Caco-2 (cell line): ENCODE measurements at regions not wholly inside any gene's neighbourhood (a gene's known extent, or its start where the extent isn't known, plus 50 kb on each side); places are given as distances from the start of the nearest gene placed in this dataset.
"Not testable (repeated sequence)": the region's sequence is repeated elsewhere in the genome, so short reads cannot be mapped to it uniquely, and the experiment has no call there.

Source experiments
- BruUV-seq: library from RNA; stranded (reverse); fragments of 400-500 nt; replicated peaks from 2 replicates; lab custom pipeline; 2021; lab: Mats Ljungman, UMichigan
- CTCF ChIA-PET: fragments of 300-600 bp; sonication (Branson Sonifier 250); formaldehyde crosslinking; loops from one replicate; lab custom pipeline; 2022; ENCODE audit warnings: antibody characterized with exemption; lab: Charles Lee
- POLR2A ChIA-PET: fragments of 300-600 bp; sonication (Branson Sonifier 250); formaldehyde crosslinking; loops from one replicate; lab custom pipeline; 2022; ENCODE audit warnings: antibody characterized with exemption; lab: Charles Lee
- DNase-seq, 2 experiments: peaks; one replicate each; pipeline versions ENCODE4 v3.0.0 to v3.0.0-alpha.2; 2020 to 2022
- H3K27me3 ChIP-seq: replicated peaks from 2 replicates; pipeline ENCODE4 v1.6.0; 2011; ENCODE audit warnings: low read length; ENCODE audit not compliant: control insufficient read depth, insufficient read depth
- H3K36me3 ChIP-seq: 2 replicates; pipeline ENCODE4 v1.5.1; 2011; ENCODE audit warnings: low read length; ENCODE audit not compliant: control insufficient read depth, insufficient read depth
- H3K4me1 ChIP-seq: fragments of 250-450 bp; sonication (Bioruptor Pico); 2 replicates; pipeline ENCODE4 v1.5.1; 2020; ENCODE audit warnings: mild to moderate bottlenecking
- H3K4me3 ChIP-seq: 2 replicates; pipeline ENCODE4 v1.5.1; 2011; ENCODE audit warnings: low read depth, mild to moderate bottlenecking, control low read depth, low read length
- H3K9me3 ChIP-seq: fragments of 250-450 bp; sonication (Bioruptor Pico); 2 replicates; pipeline ENCODE4 v1.5.1; 2020; ENCODE audit warnings: mild to moderate bottlenecking, moderate library complexity
- H3K27ac Mint-ChIP-seq: one replicate; pipeline ENCODE4 v1.8.0; 2022; ENCODE audit warnings: mixed read lengths; ENCODE audit not compliant: unreplicated experiment
- H3K27me3 Mint-ChIP-seq: one replicate; pipeline ENCODE4 v1.8.0; 2022; ENCODE audit warnings: mixed read lengths; ENCODE audit not compliant: insufficient read depth, unreplicated experiment
- H3K36me3 Mint-ChIP-seq: one replicate; pipeline ENCODE4 v1.8.0; 2022; ENCODE audit warnings: mild to moderate bottlenecking, mixed read lengths; ENCODE audit not compliant: insufficient read depth, unreplicated experiment
- H3K4me1 Mint-ChIP-seq: one replicate; pipeline ENCODE4 v1.8.0; 2022; ENCODE audit warnings: low read depth, mixed read lengths; ENCODE audit not compliant: unreplicated experiment
- H3K4me3 Mint-ChIP-seq: one replicate; pipeline ENCODE4 v1.8.0; 2022; ENCODE audit warnings: mild to moderate bottlenecking, moderate library complexity, mixed read lengths; ENCODE audit not compliant: unreplicated experiment
- H3K9me3 Mint-ChIP-seq: one replicate; pipeline ENCODE4 v1.8.0; 2022; ENCODE audit warnings: mixed read lengths; ENCODE audit not compliant: unreplicated experiment
- intact Hi-C: fragments of 100-400 bp; cut with micrococcal nuclease; formaldehyde crosslinking; loops from one replicate; pipeline ENCODE4 v1.10.0; 2022; ENCODE audit not compliant: unreplicated experiment
- TF ChIP-seq, protein P1 (sequence below), 2 experiments: fragments of 200-600 bp in 1 of 2; IDR thresholded peaks; 1 replicate in 1 of 2; 2 replicates in 1 of 2; pipeline versions ENCODE4 v1.5.1 to v1.8.0; 2011 to 2022; ENCODE audit warnings: antibody characterized with exemption in 1 of 2, control low read depth in 1 of 2, inconsistent platforms in 1 of 2, low read depth in 1 of 2, low read length in 1 of 2, mild to moderate bottlenecking in 1 of 2, moderate library complexity in 1 of 2; ENCODE audit not compliant: insufficient read depth in 1 of 2, severe bottlenecking in 1 of 2, unreplicated experiment in 1 of 2

DNA sequence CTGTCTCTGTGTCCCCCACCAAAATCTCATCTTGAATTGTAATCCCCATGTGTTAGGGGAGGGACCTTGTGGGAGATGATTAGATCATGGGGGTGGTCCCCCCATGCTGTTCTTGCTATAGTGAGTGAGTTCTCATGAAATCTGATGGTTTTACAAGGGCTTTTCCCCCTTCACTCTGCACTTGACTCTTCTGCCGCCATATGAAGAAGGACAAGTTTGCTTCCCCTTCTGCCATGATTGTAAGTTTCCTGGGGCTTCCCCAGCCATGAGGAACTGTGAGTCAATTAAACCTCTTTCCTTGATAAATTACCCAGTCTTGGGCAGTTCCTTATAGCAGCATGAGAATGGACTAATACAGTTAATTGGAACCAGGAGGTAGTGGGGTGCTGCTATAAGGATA, 137.1 kb upstream of the RAB4A start:
- BruUV-seq: no TSS peak
- Histone ChIP-seq H3K4me3 (no peak overlapping the region), H3K27me3 (no peaks in the 10 kb centered on the region), H3K4me1 (peaks cover 37% of the 10 kb centered on the region), H3K9me3 (peaks cover 13% of the 10 kb centered on the region; the same call in 1 of the 2 replicates), H3K36me3 (no peaks in the 10 kb centered on the region; the same call in 1 of the 2 replicates)
- TF ChIP-seq, protein P1, sequence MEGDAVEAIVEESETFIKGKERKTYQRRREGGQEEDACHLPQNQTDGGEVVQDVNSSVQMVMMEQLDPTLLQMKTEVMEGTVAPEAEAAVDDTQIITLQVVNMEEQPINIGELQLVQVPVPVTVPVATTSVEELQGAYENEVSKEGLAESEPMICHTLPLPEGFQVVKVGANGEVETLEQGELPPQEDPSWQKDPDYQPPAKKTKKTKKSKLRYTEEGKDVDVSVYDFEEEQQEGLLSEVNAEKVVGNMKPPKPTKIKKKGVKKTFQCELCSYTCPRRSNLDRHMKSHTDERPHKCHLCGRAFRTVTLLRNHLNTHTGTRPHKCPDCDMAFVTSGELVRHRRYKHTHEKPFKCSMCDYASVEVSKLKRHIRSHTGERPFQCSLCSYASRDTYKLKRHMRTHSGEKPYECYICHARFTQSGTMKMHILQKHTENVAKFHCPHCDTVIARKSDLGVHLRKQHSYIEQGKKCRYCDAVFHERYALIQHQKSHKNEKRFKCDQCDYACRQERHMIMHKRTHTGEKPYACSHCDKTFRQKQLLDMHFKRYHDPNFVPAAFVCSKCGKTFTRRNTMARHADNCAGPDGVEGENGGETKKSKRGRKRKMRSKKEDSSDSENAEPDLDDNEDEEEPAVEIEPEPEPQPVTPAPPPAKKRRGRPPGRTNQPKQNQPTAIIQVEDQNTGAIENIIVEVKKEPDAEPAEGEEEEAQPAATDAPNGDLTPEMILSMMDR (IDR thresholded peaks at IDR 0.05; ENCODE audit: insufficient read depth in 1 of 2, low read depth in 1 of 2, low read length in 1 of 2, severe bottlenecking in 1 of 2, unreplicated experiment in 1 of 2): no peak
- DNase-seq: no peak
- intact Hi-C loops: no loop called here
- no peaks in the 10 kb centered on the region for H3K27me3 Mint-ChIP-seq
- H3K4me1 Mint-ChIP-seq: peaks cover 18% of the 10 kb centered on the region
- peaks cover 22% of the 10 kb centered on the region for H3K9me3 Mint-ChIP-seq
- ChIA-PET CTCF (no interaction called here), POLR2A (no interaction called here)
- H3K36me3 Mint-ChIP-seq: no peaks in the 10 kb centered on the region
- no peak overlapping the region for H3K4me3 Mint-ChIP-seq
- H3K27ac Mint-ChIP-seq: no peak overlapping the region

DNA sequence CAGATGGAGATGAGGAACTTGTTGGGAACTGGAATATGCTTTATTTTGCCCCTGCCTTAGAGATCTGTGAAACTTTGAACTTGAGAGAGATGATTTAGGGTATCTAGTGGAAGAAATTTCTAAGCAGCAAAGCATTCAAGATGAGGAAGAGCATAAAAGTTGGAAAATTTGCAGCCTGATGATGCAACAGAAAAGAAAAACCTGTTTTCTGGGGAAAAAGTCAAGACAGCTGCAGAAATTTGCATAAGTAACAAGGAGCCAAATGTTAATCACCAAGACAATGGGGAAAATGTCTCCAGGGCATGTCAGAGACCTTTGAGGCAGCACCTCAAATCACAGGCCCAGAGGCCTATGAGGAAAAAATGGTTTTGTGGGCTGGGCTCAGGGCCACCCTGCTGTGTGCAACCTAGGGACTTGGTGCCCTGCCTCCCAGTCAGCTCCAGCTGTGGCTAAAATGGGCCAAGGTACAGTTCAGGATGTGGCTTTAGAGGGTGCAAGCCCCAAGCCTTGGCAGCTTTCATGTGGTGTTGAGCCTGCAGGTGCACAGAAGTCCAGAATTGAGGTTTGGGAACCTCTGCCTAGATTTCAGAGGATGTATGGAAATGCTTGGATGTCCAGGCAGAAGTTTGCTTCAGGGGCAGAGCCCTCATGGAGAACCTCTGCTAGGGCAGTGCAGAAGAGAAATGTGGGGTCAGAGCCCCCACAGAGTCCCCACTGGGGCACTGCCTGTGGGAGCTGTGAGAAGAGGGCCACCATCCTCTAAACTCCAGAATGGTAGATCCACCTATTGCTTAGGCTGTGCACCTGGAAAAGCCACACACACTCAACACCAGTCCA, 136.3 kb upstream of the RAB4A start:
- H3K27ac Mint-ChIP-seq, H3K36me3 ChIP-seq, H3K4me3 Mint-ChIP-seq, H3K4me3 ChIP-seq, BruUV-seq, H3K27me3 Mint-ChIP-seq, CTCF ChIA-PET, DNase-seq, POLR2A ChIA-PET, H3K36me3 Mint-ChIP-seq, H3K27me3 ChIP-seq, intact Hi-C loops: not testable (repeated sequence)
- Mint-ChIP-seq H3K4me1 (peaks cover 18% of the 10 kb centered on the region), H3K9me3 (peaks cover 22% of the 10 kb centered on the region)
- Histone ChIP-seq H3K9me3 (peaks cover 13% of the 10 kb centered on the region; the same call in 1 of the 2 replicates), H3K4me1 (peaks cover 35% of the 10 kb centered on the region)

DNA sequence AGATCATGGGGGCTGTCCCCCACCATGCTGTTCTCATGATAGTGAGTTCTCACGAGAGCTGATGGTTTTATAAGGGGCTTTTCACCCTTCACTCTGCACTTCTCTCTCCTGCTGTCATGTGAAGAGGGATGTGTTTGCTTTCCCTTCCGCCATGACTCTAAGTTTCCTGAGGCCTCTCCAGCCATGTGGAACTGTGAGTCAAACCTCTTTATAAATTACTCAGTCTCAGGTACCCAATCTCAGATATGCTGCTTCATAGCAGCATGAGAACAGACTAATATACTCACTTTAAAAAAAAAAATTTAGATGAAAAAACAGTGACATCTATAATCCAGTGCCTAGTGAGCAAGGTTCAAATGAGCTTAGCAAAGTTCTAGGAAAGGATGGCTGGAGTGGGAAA, 135.1 kb upstream of the RAB4A start:
- BruUV-seq: no TSS peak
- H3K9me3 Mint-ChIP-seq: peaks cover 22% of the 10 kb centered on the region
- DNase-seq: no peak
- ChIA-PET POLR2A (no interaction called here), CTCF (no interaction called here)
- H3K4me1 Mint-ChIP-seq: peaks cover 14% of the 10 kb centered on the region
- Histone ChIP-seq H3K36me3 (no peaks in the 10 kb centered on the region), H3K27me3 (no peaks in the 10 kb centered on the region), H3K4me1 (peaks cover 25% of the 10 kb centered on the region), H3K4me3 (no peak overlapping the region), H3K9me3 (peaks cover 13% of the 10 kb centered on the region; the same call in 1 of the 2 replicates)
- TF ChIP-seq, protein P1 (IDR thresholded peaks at IDR 0.05; ENCODE audit: insufficient read depth in 1 of 2, low read depth in 1 of 2, low read length in 1 of 2, severe bottlenecking in 1 of 2, unreplicated experiment in 1 of 2): no peak
- no peak overlapping the region for H3K27ac Mint-ChIP-seq
- H3K4me3 Mint-ChIP-seq: no peak overlapping the region
- H3K27me3 Mint-ChIP-seq: no peaks in the 10 kb centered on the region
- intact Hi-C loops: no loop called here
- no peaks in the 10 kb centered on the region for H3K36me3 Mint-ChIP-seq
